ENCODE measurements at regions not wholly inside any gene's neighbourhood (a gene's known extent, or its start where the extent isn't known, plus 50 kb on each side); places are given as distances from the start of the nearest gene placed in this dataset.
"Not testable (repeated sequence)": the region's sequence is repeated elsewhere in the genome, so short reads cannot be mapped to it uniquely, and the experiment has no call there.

GRCh38 chr21:5220468-5220867 is 5300.9 kb upstream of the TPTE start:
- not testable (repeated sequence) for TF ChIP-seq CTCF, EZH2phosphoT487 (IDR thresholded peaks at IDR 0.05)

Measured in neural progenitor cell (in vitro differentiated cells).